OCI-LY1 (cell line): ENCODE measurements at regions not wholly inside any gene's neighbourhood (a gene's known extent, or its start where the extent isn't known, plus 50 kb on each side); places are given as distances from the start of the nearest gene placed in this dataset.

Experiments used
- H2AFZ ChIP-seq: fragments of 200-600 bp; sonication (generic), shearing (Covaris generic); 2 replicates; pipeline ENCODE4 v1.6.0; 2014; ENCODE audit warnings: antibody characterized with exemption, mild to moderate bottlenecking, low read length
- H3F3A ChIP-seq: fragments of 200-600 bp; sonication (generic), shearing (Covaris generic); 2 replicates; pipeline ENCODE4 v1.6.0; 2014; ENCODE audit warnings: mild to moderate bottlenecking, antibody characterized with exemption, low read length, moderate library complexity; ENCODE audit not compliant: insufficient read depth
- H3K27ac ChIP-seq: fragments of 200-600 bp; sonication (generic); 2 replicates; pipeline ENCODE4 v1.5.1; 2014; ENCODE audit warnings: low read length, mixed run types, mild to moderate bottlenecking, low read depth; ENCODE audit not compliant: poor library complexity, severe bottlenecking
- H3K27me3 ChIP-seq: fragments of 200-600 bp; sonication (generic); 2 replicates; pipeline ENCODE4 v1.6.0; 2014; ENCODE audit warnings: antibody characterized with exemption, mild to moderate bottlenecking, low read length, moderate library complexity; ENCODE audit not compliant: insufficient read depth
- H3K36me3 ChIP-seq: fragments of 200-600 bp; sonication (generic); 2 replicates; pipeline ENCODE4 v1.6.1; 2014; ENCODE audit warnings: mild to moderate bottlenecking, antibody characterized with exemption, low read length, moderate library complexity, mixed read lengths; ENCODE audit not compliant: insufficient read depth
- H3K4me1 ChIP-seq: fragments of 200-600 bp; sonication (generic); 2 replicates; pipeline ENCODE4 v1.5.1; 2014; ENCODE audit warnings: mild to moderate bottlenecking, low read length, moderate library complexity; ENCODE audit not compliant: insufficient read depth, severe bottlenecking
- H3K4me2 ChIP-seq: fragments of 200-600 bp; sonication (generic), shearing (Covaris generic); 2 replicates; pipeline ENCODE4 v1.6.1; 2014; ENCODE audit warnings: low read length
- H3K4me3 ChIP-seq: fragments of 200-600 bp; sonication (generic); 2 replicates; pipeline ENCODE4 v1.5.1; 2014; ENCODE audit warnings: low read length, low read depth, mild to moderate bottlenecking, mixed read lengths; ENCODE audit not compliant: poor library complexity, severe bottlenecking
- H3K79me2 ChIP-seq: fragments of 200-600 bp; shearing (Covaris generic); 2 replicates; pipeline ENCODE4 v1.6.1; 2016; ENCODE audit warnings: mixed run types, low read length, mixed read lengths; ENCODE audit not compliant: insufficient read depth
- H3K9ac ChIP-seq: fragments of 200-600 bp; sonication (generic), shearing (Covaris generic); 2 replicates; pipeline ENCODE4 v1.6.1; 2014; ENCODE audit warnings: mild to moderate bottlenecking, low read length, mixed read lengths
- H3K9me2 ChIP-seq: fragments of 200-600 bp; sonication (generic), shearing (Covaris generic); 2 replicates; pipeline ENCODE4 v1.6.1; 2014; ENCODE audit warnings: low read depth, mild to moderate bottlenecking, low read length, mixed read lengths
- H3K9me3 ChIP-seq: fragments of 200-600 bp; shearing (Covaris generic); 2 replicates; pipeline ENCODE4 v1.6.1; 2014; ENCODE audit warnings: low read length, mixed read lengths
- H4K20me1 ChIP-seq: fragments of 200-600 bp; sonication (generic), shearing (Covaris generic); 2 replicates; pipeline ENCODE4 v1.6.0; 2016; ENCODE audit warnings: mild to moderate bottlenecking, low read length; ENCODE audit not compliant: insufficient read depth
- EZH2 ChIP-seq: fragments of 200-600 bp; sonication (generic), shearing (Covaris generic); IDR thresholded peaks from 2 replicates; pipeline ENCODE4 v1.8.0; 2017; ENCODE audit warnings: borderline replicate concordance, mixed run types, mild to moderate bottlenecking, antibody characterized with exemption, low read length, moderate library complexity, mixed read lengths
- TF ChIP-seq, protein P1 (sequence below): fragments of 200-600 bp; sonication (generic), shearing (Covaris generic); IDR thresholded peaks from 2 replicates; pipeline ENCODE4 v1.5.1; 2017; ENCODE audit warnings: mild to moderate bottlenecking, antibody characterized with exemption, low read length, moderate library complexity, mixed read lengths

DNA sequence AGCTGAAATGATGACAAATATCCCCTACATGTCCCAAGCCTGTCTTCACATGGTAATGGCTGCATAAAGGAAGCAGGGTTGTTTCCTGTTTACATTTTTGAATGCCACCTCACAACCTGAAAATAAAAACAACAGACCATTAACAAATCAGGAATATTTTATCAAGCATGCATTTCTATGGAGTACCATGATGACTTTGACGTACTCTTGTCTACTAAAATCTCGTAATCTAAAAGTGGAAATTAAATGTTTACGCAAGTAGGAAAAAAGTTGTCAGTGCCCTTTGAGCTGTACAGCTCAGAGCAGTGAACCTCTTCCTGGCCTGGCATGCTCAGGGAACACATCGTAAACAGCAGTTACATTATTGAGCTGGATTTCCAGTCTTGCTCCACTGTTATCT lies 194.1 kb downstream of the INHBA start:
- no peaks in the 10 kb centered on the region for H3K27me3 ChIP-seq

DNA sequence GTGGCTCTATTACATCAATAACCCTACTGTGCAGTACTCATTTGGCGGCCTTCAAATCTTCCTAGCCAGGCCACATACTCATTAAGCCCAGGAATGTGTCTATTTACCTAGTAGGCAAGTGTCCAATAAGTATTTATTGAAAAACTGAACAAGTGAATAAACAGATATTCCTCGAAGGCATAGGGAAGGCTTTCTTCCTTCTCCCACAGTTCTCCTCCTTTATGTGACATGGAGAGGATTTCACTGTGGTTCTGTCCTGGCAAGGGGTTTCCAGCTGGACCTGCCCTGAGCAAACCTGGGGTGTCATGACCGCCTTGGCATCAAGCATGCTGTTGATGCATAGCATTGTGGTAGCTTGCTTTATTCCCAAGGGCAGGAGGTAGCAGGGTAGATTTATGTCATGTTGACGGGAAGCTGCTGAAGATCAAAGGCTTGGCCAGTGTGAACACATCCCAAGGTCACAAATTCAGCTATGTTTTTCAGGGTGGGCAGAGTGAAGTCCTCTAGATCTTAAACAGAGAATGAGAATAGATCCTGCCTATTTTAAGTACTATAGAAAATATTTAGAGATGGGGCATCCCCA lies 195.1 kb downstream of the INHBA start:
- no peaks in the 10 kb centered on the region for H3K9me2 ChIP-seq
- H3K9ac ChIP-seq: no peak overlapping the region
- no peak overlapping the region for H3K27ac ChIP-seq
- TF ChIP-seq, protein P1, sequence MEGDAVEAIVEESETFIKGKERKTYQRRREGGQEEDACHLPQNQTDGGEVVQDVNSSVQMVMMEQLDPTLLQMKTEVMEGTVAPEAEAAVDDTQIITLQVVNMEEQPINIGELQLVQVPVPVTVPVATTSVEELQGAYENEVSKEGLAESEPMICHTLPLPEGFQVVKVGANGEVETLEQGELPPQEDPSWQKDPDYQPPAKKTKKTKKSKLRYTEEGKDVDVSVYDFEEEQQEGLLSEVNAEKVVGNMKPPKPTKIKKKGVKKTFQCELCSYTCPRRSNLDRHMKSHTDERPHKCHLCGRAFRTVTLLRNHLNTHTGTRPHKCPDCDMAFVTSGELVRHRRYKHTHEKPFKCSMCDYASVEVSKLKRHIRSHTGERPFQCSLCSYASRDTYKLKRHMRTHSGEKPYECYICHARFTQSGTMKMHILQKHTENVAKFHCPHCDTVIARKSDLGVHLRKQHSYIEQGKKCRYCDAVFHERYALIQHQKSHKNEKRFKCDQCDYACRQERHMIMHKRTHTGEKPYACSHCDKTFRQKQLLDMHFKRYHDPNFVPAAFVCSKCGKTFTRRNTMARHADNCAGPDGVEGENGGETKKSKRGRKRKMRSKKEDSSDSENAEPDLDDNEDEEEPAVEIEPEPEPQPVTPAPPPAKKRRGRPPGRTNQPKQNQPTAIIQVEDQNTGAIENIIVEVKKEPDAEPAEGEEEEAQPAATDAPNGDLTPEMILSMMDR: no peak
- TF ChIP-seq EZH2: no peak
- H3K36me3 ChIP-seq: no peaks in the 10 kb centered on the region
- H3K4me3 ChIP-seq: no peak overlapping the region
- no peaks in the 10 kb centered on the region for H3K9me3 ChIP-seq
- no peaks in the 10 kb centered on the region for H3K27me3 ChIP-seq
- H4K20me1 ChIP-seq: no peaks in the 10 kb centered on the region
- H3F3A ChIP-seq: no peaks in the 10 kb centered on the region
- H3K79me2 ChIP-seq: no peaks in the 10 kb centered on the region
- H3K4me1 ChIP-seq: no peaks in the 10 kb centered on the region
- no peak overlapping the region for H2AFZ ChIP-seq
- H3K4me2 ChIP-seq: no peak overlapping the region

More for the DNA sequence above, 194.1 kb downstream of the INHBA start:
- Histone ChIP-seq H3K27ac (no peak overlapping the region), H3K4me1 (no peaks in the 10 kb centered on the region), H3F3A (no peaks in the 10 kb centered on the region), H3K79me2 (no peaks in the 10 kb centered on the region), H3K4me2 (no peak overlapping the region), H3K36me3 (no peaks in the 10 kb centered on the region), H3K9ac (no peak overlapping the region), H2AFZ (no peak overlapping the region), H4K20me1 (no peaks in the 10 kb centered on the region), H3K4me3 (no peak overlapping the region), H3K9me2 (no peaks in the 10 kb centered on the region), H3K9me3 (no peaks in the 10 kb centered on the region)
- no peak for TF ChIP-seq EZH2
- TF ChIP-seq, protein P1: no peak

DNA sequence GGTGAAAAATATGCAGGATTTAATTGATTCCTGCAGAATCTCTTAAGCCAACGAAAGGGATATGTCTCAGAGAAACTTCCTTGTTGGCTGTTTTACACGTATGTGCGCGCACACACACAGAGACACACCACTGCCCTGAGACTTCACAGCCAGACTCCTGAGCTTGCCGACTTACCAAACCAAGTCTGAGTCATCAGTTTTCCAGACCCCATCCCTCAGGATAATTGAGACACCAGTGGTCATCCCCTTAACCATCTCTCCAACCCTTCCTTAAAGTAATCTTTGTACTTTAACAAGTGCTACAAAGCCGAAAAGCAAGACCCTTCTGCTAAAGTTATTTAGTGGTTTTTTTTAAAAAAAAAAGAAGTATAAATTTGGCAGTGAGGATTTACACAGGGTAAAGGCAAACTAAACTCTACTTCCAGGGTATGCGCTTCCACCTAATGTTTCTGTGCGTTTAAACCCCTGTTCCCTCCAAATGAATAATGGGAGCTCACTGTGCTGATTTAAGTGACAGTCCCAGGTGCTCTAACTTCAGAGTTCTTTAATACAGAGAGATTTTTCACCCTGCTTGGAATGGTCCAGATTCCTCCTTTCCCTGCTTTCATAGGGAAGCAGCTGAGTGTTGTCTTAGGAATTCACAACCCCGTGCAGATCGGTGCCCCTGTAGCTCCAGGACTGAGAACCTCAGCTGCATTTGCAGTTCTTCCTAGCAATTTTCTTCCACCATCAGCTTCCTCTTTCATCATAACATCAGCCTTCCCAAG lies 198.5 kb downstream of the INHBA start:
- no peaks in the 10 kb centered on the region for H3K36me3 ChIP-seq
- no peaks in the 10 kb centered on the region for H3K27me3 ChIP-seq
- no peak overlapping the region for H2AFZ ChIP-seq
- no peak overlapping the region for H3K27ac ChIP-seq
- no peaks in the 10 kb centered on the region for H3K9me2 ChIP-seq
- H3K4me2 ChIP-seq: no peak overlapping the region
- no peak overlapping the region for H3K9ac ChIP-seq
- H3F3A ChIP-seq: no peaks in the 10 kb centered on the region
- TF ChIP-seq, protein P1: no peak
- TF ChIP-seq EZH2: no peak
- H3K4me1 ChIP-seq: no peaks in the 10 kb centered on the region
- H3K79me2 ChIP-seq: no peaks in the 10 kb centered on the region
- no peaks in the 10 kb centered on the region for H4K20me1 ChIP-seq
- no peaks in the 10 kb centered on the region for H3K9me3 ChIP-seq
- H3K4me3 ChIP-seq: no peak overlapping the region
